SK-N-SH treated with all-trans-retinoic acid at 6 μM for 48 hours (cell line): ENCODE measurements at regions not wholly inside any gene's neighbourhood (a gene's known extent, or its start where the extent isn't known, plus 50 kb on each side); places are given as distances from the start of the nearest gene placed in this dataset.

Experiments used
- ATAC-seq: fragments of 200-7000 bp; cut with Tn5 transposase; 3 replicates; pipeline ENCODE4 v1.9.1; 2020; ENCODE audit warnings: mild to moderate bottlenecking, moderate library complexity
- ARNTL ChIP-seq: fragments of 450-650 bp; formaldehyde crosslinking; IDR thresholded peaks from 2 replicates; pipeline ENCODE4 v1.5.0; 2020; ENCODE audit warnings: low read depth, mild to moderate bottlenecking, moderate library complexity, borderline replicate concordance
- CSDC2 ChIP-seq: fragments of 250-450 bp; sonication (Bioruptor Pico); IDR thresholded peaks from 2 replicates; pipeline ENCODE4 v1.5.0; 2020; ENCODE audit warnings: mild to moderate bottlenecking, moderate library complexity
- ESRRG ChIP-seq: fragments of 250-450 bp; sonication (Bioruptor Pico); IDR thresholded peaks from 2 replicates; pipeline ENCODE4 v1.6.1; 2021; ENCODE audit warnings: mild to moderate bottlenecking
- GLIS3 ChIP-seq: fragments of 250-450 bp; sonication (Bioruptor Pico); IDR thresholded peaks from 2 replicates; pipeline ENCODE4 v1.5.0; 2020; ENCODE audit warnings: mild to moderate bottlenecking, moderate library complexity
- ISL1 ChIP-seq: fragments of 250-450 bp; sonication (Bioruptor Pico); IDR thresholded peaks from 2 replicates; pipeline ENCODE4 v2.1.2; 2022; ENCODE audit warnings: mild to moderate bottlenecking, moderate library complexity
- OSR1 ChIP-seq: fragments of 250-450 bp; sonication (Bioruptor Pico); IDR thresholded peaks from 2 replicates; pipeline ENCODE4 v1.8.0; 2022; ENCODE audit warnings: moderate library complexity, mild to moderate bottlenecking, inconsistent platforms
- PATZ1 ChIP-seq: fragments of 250-450 bp; sonication (Bioruptor Pico); IDR thresholded peaks from 2 replicates; pipeline ENCODE4 v1.8.0; 2020; ENCODE audit warnings: mild to moderate bottlenecking, moderate library complexity, borderline replicate concordance
- PPARA ChIP-seq: fragments of 250-450 bp; sonication (Bioruptor Pico); IDR thresholded peaks from 2 replicates; pipeline ENCODE4 v1.5.0; 2020; ENCODE audit warnings: mild to moderate bottlenecking, borderline replicate concordance
- RARB ChIP-seq: fragments of 250-450 bp; sonication (Bioruptor Pico); IDR thresholded peaks from 2 replicates; pipeline ENCODE4 v1.8.0; 2021; ENCODE audit warnings: mild to moderate bottlenecking, moderate library complexity
- SNAI2 ChIP-seq: fragments of 250-450 bp; sonication (Bioruptor Pico); IDR thresholded peaks from 2 replicates; pipeline ENCODE4 v1.5.0; 2020; ENCODE audit warnings: mild to moderate bottlenecking, moderate library complexity
- TCF4 ChIP-seq: fragments of 250-450 bp; sonication (Bioruptor Pico); IDR thresholded peaks from 2 replicates; pipeline ENCODE4 v1.8.0; 2021; ENCODE audit warnings: mild to moderate bottlenecking, moderate library complexity, borderline replicate concordance
- TOX ChIP-seq: fragments of 250-450 bp; sonication (Bioruptor Pico); IDR thresholded peaks from 2 replicates; pipeline ENCODE4 v1.8.0; 2021; ENCODE audit warnings: mild to moderate bottlenecking, moderate library complexity, borderline replicate concordance
- TSHZ2 ChIP-seq: fragments of 250-450 bp; sonication (Bioruptor Pico); IDR thresholded peaks from 2 replicates; pipeline ENCODE4 v1.5.0; 2020; ENCODE audit warnings: mild to moderate bottlenecking, moderate library complexity
- ZC3H10 ChIP-seq: fragments of 250-450 bp; sonication (Bioruptor Pico); IDR thresholded peaks from 2 replicates; pipeline ENCODE4 v1.5.1; 2021; ENCODE audit warnings: mild to moderate bottlenecking, moderate library complexity
- ZFP30 ChIP-seq: fragments of 450-650 bp; formaldehyde crosslinking; IDR thresholded peaks from 2 replicates; pipeline ENCODE4 v1.5.0; 2022; ENCODE audit warnings: mild to moderate bottlenecking, moderate library complexity
- ZNF565 ChIP-seq: fragments of 450-650 bp; formaldehyde crosslinking; conservative IDR thresholded peaks from 2 replicates; pipeline ENCODE4 v1.5.0; 2020; ENCODE audit warnings: low read depth, mild to moderate bottlenecking, moderate library complexity
- ZNF70 ChIP-seq: fragments of 450-650 bp; formaldehyde crosslinking; IDR thresholded peaks from 2 replicates; pipeline ENCODE4 v1.5.0; 2020; ENCODE audit warnings: mild to moderate bottlenecking, moderate library complexity
- ZNF8 ChIP-seq: fragments of 450-650 bp; formaldehyde crosslinking; IDR thresholded peaks from 2 replicates; pipeline ENCODE4 v1.5.0; 2020; ENCODE audit warnings: mild to moderate bottlenecking, moderate library complexity
- TF ChIP-seq, protein P1 (sequence below): fragments of 250-450 bp; sonication (Bioruptor Pico); IDR thresholded peaks from 2 replicates; pipeline ENCODE4 v1.5.1; 2021; ENCODE audit warnings: mild to moderate bottlenecking, moderate library complexity
- TF ChIP-seq, protein P2 (sequence below): fragments of 250-450 bp; sonication (Bioruptor Pico); IDR thresholded peaks from 2 replicates; pipeline ENCODE4 v1.8.0; 2021; ENCODE audit warnings: low read depth, mild to moderate bottlenecking, moderate library complexity, borderline replicate concordance
- TF ChIP-seq, protein P3 (sequence below): fragments of 250-450 bp; sonication (Bioruptor Pico); IDR thresholded peaks from 2 replicates; pipeline ENCODE4 v1.5.1; 2020; ENCODE audit warnings: low read depth, mild to moderate bottlenecking, moderate library complexity

GRCh38 chr6:2589171-2589661, 161.5 kb downstream of the MYLK4 start:
- no peak for TF ChIP-seq CSDC2 (CRISPR knock-in tag)
- TF ChIP-seq ZFP30 (CRISPR knock-in tag), result no peak
- TF ChIP-seq, protein P1, sequence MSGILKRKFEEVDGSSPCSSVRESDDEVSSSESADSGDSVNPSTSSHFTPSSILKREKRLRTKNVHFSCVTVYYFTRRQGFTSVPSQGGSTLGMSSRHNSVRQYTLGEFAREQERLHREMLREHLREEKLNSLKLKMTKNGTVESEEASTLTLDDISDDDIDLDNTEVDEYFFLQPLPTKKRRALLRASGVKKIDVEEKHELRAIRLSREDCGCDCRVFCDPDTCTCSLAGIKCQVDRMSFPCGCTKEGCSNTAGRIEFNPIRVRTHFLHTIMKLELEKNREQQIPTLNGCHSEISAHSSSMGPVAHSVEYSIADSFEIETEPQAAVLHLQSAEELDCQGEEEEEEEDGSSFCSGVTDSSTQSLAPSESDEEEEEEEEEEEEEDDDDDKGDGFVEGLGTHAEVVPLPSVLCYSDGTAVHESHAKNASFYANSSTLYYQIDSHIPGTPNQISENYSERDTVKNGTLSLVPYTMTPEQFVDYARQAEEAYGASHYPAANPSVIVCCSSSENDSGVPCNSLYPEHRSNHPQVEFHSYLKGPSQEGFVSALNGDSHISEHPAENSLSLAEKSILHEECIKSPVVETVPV, result no peak
- no peak for TF ChIP-seq ESRRG (CRISPR knock-in tag)
- no peak for TF ChIP-seq ZNF8 (CRISPR knock-in tag)
- no peak for TF ChIP-seq PATZ1
- TF ChIP-seq ZNF565 (CRISPR knock-in tag), result no peak
- TF ChIP-seq, all 23 proteins: peak for 0
- no peak for ATAC-seq

DNA sequence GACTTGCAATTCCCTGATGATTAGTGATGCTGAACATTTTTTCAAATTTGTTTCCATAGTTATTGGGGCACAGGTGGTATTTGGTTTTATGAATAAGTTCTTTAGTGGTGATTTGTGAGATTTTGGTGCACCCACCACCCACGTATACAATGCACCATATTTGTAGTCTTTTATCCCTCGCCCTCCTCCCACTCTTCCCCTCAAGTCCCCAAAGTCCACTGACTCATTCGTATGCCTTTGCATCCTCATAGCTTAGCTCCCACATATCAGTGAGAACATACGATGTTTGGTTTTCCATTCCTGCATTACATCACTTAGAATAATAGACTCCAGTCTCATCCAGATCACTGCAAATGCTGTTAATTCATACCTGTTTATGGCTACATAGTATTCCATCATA, 167.3 kb downstream of the MYLK4 start:
- TF ChIP-seq, protein P2, sequence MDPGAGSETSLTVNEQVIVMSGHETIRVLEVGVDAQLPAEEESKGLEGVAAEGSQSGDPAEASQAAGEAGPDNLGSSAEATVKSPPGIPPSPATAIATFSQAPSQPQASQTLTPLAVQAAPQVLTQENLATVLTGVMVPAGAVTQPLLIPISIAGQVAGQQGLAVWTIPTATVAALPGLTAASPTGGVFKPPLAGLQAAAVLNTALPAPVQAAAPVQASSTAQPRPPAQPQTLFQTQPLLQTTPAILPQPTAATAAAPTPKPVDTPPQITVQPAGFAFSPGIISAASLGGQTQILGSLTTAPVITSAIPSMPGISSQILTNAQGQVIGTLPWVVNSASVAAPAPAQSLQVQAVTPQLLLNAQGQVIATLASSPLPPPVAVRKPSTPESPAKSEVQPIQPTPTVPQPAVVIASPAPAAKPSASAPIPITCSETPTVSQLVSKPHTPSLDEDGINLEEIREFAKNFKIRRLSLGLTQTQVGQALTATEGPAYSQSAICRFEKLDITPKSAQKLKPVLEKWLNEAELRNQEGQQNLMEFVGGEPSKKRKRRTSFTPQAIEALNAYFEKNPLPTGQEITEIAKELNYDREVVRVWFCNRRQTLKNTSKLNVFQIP, result no peak
- TF ChIP-seq, protein P3, sequence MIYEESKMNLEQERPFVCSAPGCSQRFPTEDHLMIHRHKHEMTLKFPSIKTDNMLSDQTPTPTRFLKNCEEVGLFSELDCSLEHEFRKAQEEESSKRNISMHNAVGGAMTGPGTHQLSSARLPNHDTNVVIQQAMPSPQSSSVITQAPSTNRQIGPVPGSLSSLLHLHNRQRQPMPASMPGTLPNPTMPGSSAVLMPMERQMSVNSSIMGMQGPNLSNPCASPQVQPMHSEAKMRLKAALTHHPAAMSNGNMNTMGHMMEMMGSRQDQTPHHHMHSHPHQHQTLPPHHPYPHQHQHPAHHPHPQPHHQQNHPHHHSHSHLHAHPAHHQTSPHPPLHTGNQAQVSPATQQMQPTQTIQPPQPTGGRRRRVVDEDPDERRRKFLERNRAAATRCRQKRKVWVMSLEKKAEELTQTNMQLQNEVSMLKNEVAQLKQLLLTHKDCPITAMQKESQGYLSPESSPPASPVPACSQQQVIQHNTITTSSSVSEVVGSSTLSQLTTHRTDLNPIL, result no peak
- TF ChIP-seq ARNTL (CRISPR knock-in tag), result no peak
- TF ChIP-seq TOX (CRISPR knock-in tag), result no peak
- TF ChIP-seq, all 23 proteins: peak for 0

GRCh38 chr6:2582268-2582667, 168.5 kb downstream of the MYLK4 start:
- ATAC-seq, result no peak
- no peak for TF ChIP-seq ISL1 (CRISPR knock-in tag)
- no peak for TF ChIP-seq ZNF8 (CRISPR knock-in tag)
- TF ChIP-seq ZC3H10 (CRISPR knock-in tag), result no peak
- TF ChIP-seq PPARA, result no peak
- no peak for TF ChIP-seq ZNF70 (CRISPR knock-in tag)
- TF ChIP-seq GLIS3, result no peak
- TF ChIP-seq ZFP30 (CRISPR knock-in tag), result no peak
- no peak for TF ChIP-seq ZNF565 (CRISPR knock-in tag)
- TF ChIP-seq TOX (CRISPR knock-in tag), result no peak
- TF ChIP-seq TCF4 (CRISPR knock-in tag), result no peak
- TF ChIP-seq, protein P2, result no peak
- TF ChIP-seq OSR1 (CRISPR knock-in tag), result no peak
- TF ChIP-seq RARB, result no peak
- TF ChIP-seq SNAI2, result no peak
- no peak for TF ChIP-seq CSDC2 (CRISPR knock-in tag)
- TF ChIP-seq ARNTL (CRISPR knock-in tag), result no peak
- TF ChIP-seq, protein P1, result no peak
- no peak for TF ChIP-seq TSHZ2

More for the DNA sequence above, 167.3 kb downstream of the MYLK4 start:
- no peak for ATAC-seq
